KOPT-K1 (cell line): ENCODE measurements at regions not wholly inside any gene's neighbourhood (a gene's known extent, or its start where the extent isn't known, plus 50 kb on each side); places are given as distances from the start of the nearest gene placed in this dataset.
"Not testable (repeated sequence)": the region's sequence is repeated elsewhere in the genome, so short reads cannot be mapped to it uniquely, and the experiment has no call there.

Source experiments
- H3K27ac ChIP-seq: fragments of 200-600 bp; sonication (generic); 2 replicates; pipeline ENCODE4 v1.5.1; 2016; ENCODE audit warnings: antibody characterized with exemption, mild to moderate bottlenecking, low read depth, low read length; ENCODE audit not compliant: poor library complexity, severe bottlenecking
- H3K36me3 ChIP-seq: fragments of 200-600 bp; sonication (generic); 2 replicates; pipeline ENCODE4 v1.5.1; 2017; ENCODE audit warnings: antibody characterized with exemption, mild to moderate bottlenecking, low read length, moderate library complexity; ENCODE audit not compliant: insufficient read depth
- H3K9me3 ChIP-seq: fragments of 200-600 bp; sonication (generic); 2 replicates; pipeline ENCODE4 v1.5.1; 2017; ENCODE audit warnings: antibody characterized with exemption, low read length, mild to moderate bottlenecking; ENCODE audit not compliant: insufficient read depth, poor library complexity, severe bottlenecking

DNA sequence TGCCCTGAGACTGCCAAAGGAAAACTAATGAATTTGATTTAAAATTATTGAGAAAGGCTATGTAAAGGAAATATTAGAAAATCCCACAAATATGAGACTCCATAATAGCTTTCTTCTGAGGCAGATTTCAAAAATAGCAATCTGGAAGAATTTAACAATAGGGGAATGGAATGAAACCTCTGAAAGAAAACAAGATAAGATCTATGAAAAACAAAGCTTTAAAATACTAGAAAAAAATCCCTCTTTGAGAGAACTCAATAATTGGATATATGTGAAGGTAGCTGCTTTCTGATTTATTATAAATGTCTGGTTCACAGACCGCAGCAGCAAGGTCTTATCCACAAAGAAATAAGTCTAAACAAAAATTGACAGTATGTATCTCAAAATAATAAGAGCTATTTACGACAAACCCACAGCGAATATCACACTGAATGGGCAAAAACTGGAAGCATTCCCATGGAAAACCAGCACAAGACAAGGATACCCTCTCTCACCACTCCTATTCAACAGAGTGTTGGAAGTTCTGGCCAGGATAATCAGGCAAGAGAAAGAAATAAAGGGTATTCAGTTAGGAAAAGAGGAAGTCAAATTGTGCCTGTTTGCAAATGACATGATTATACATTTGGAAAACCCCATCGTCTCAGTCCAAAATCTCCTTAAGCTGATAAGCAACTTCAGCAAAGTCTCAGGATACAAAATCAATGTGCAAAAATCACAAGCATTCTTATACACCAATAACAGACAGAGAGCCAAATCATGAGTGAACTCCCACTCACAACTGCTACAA, 319.3 kb upstream of the THBS1 start:
- H3K36me3 ChIP-seq, H3K27ac ChIP-seq, H3K9me3 ChIP-seq: not testable (repeated sequence)

DNA sequence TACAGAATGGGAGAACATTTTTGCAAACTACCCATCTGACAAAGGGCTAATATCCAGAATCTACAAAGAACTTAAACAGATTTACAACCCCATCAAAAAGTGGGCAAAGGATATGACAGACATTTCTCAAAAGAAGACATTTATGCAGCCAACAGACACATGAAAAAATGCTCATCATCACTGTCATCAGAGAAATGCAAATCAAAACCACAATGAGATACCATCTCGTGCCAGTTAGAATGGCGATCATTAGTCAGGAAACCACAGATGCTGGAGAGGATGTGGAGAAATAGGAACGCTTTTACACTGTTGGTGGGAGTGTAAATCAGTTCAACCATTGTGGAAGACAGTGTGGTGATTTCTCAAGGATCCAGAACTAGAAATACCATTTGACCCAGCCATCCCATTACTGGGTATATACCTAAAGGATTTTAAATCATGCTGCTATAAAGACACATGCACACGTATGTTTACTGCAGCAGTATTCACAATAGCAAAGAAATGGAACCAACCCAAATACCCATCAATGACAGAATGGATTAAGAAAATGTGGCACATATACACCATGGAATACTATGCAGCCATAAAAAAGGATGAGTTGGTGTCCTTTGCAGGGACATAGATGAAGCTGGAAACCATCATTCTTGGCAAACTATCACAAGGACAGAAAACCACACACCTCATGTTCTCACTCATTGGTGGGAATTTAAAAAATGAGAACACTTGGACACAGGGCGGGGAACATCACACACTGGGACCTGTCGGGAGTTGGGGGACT, 317.7 kb upstream of the THBS1 start:
- H3K27ac ChIP-seq, H3K9me3 ChIP-seq, H3K36me3 ChIP-seq: not testable (repeated sequence)

DNA sequence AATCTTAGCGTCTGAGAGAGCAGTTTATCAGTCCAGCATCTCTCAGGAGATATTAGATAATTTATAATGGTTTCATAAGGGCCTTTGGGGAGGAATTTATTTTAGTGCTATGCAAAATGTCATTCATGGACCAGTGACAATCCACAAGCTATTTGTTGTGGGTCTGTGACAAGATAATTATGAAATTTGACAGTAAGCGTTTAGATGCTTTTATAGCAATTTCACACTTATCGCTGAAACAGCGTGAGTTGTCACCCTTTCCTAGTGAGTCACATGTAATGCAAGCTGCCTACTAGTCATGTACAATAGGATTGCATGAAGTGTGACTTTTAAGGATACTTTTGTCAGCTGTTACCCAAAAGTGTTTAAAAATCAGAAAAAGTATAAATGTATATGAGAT, 315.6 kb upstream of the THBS1 start:
- H3K36me3 ChIP-seq: no peaks in the 10 kb centered on the region
- no peak overlapping the region for H3K27ac ChIP-seq
- H3K9me3 ChIP-seq: no peaks in the 10 kb centered on the region

DNA sequence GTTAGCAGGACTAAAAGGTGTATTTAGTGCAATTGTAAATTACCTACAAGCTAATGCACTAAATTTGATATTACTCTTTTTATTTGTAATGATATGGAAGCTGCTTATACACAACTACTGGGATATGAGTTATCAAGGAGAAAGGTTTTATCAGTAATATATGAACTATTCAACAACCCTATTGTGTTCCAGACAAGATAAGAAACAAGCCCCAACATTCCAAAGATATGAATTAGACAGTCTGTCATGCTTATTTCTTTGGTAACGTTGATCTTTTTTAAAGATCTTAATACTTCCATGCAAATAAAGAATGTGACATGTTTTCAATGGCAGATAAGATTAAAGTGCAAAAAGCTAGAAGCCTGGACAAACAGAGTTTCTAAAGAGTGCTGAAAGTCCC, 314.0 kb upstream of the THBS1 start:
- Histone ChIP-seq H3K27ac (no peak overlapping the region), H3K36me3 (no peaks in the 10 kb centered on the region), H3K9me3 (no peaks in the 10 kb centered on the region)

DNA sequence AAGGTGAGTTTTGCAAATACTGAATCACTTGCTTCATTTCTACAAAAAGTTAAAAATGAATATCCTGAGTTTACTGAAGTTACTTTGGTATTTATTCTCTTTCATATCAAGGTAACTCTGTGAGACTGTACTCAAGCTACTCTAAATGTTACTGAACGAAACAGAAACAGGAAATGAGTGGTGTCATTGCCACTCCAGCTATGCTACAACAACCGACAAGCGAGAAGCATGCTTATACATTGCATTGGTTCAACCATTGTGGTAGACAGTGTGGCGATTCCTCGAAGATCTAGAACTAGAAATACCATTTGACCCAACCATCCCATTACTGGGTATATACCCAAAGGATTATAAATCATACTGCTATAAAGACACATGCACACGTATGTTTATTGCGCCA, 313.2 kb upstream of the THBS1 start:
- Histone ChIP-seq H3K27ac (no peak overlapping the region), H3K9me3 (no peaks in the 10 kb centered on the region), H3K36me3 (no peaks in the 10 kb centered on the region)

DNA sequence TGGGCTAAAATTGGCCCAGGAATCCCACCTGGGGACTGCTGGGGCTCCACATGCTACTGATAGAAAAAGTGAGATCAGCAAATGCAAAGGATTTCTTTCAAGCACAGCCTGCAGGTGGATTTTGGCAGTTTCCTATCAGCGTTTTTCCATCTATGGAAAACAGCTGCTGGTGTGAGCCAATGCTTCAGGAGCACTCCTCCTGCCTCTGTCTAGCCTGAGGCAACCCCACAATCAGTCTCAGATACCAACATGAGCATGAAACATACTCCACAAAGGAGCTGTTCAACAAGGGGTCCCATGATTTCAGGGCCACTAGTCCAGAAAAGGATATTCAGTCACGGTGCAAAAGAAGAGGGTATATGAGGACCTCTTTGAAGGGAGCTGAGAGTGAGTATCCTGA, 311.5 kb upstream of the THBS1 start:
- Histone ChIP-seq H3K27ac (no peak overlapping the region), H3K9me3 (no peaks in the 10 kb centered on the region), H3K36me3 (no peaks in the 10 kb centered on the region)

DNA sequence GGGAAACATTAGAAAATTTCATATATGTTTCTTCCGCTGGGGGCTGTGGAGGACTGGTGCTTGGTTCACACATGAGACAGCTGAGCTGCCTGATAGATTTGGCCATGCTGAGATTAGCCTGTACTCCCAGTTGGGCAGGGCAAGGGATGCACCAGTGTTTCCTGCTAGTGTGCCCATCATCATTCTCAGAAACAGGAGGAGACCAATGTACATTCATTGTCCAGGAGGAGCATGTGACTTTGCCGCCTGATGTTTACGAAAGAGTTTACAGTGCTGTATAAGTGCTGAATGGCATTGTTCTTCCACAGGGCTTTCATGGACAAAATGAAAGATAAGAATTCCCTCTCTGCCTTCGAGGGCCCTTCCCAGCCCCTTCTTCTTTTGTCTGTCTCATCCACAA, 311.1 kb upstream of the THBS1 start:
- no peaks in the 10 kb centered on the region for H3K9me3 ChIP-seq
- no peaks in the 10 kb centered on the region for H3K36me3 ChIP-seq
- no peak overlapping the region for H3K27ac ChIP-seq

DNA sequence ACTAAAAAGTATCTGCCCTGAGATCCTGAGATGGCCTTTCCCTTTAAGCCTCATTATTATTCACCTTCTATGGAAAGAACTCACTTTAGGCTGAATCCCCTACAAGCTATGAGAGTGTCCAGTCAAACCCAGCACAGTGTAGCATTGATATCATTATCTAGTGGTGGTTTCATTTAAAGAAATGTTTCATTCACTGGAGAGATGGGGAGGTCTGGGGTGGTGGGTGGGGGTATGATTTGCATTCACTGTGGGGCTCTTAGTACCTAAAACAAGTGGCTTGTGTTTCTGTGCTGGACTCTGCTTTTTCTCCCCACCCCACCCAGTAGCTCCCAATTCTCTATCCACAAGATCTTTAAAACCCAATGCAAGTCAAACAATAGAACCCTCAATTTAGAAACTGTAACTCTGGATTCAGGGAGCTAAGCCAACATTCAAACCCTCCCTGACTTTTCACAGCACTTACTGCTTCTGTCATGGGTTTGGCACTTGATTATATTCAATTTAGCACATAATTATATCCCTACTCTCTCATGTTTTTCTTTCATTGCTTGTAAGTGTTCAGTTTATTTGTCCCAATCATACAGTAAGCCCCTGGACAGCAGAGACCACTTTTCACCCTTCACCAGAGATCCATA, 310.5 kb upstream of the THBS1 start:
- H3K36me3 ChIP-seq: no peaks in the 10 kb centered on the region
- H3K27ac ChIP-seq: no peak overlapping the region
- H3K9me3 ChIP-seq: no peaks in the 10 kb centered on the region

DNA sequence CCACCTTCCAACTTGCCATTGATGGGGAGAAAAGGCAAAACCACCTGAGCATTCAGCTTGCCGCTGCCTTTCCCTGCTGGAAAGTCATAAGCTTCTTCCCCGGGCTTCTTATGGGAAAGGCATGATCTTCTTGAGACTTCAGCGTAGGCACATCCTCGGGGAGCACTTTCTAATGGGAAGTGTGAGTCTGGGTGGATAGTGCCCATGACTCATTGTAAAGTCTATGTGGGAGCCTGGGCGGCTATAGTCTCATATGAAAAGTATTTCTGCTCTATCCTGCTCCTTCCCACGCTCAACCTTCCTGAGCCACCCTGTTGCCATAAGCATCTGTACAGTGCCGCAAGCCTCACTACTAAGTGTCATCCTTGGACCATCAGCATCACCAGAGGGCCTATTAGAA, 309.9 kb upstream of the THBS1 start:
- no peaks in the 10 kb centered on the region for H3K36me3 ChIP-seq
- no peaks in the 10 kb centered on the region for H3K9me3 ChIP-seq
- H3K27ac ChIP-seq: no peak overlapping the region

DNA sequence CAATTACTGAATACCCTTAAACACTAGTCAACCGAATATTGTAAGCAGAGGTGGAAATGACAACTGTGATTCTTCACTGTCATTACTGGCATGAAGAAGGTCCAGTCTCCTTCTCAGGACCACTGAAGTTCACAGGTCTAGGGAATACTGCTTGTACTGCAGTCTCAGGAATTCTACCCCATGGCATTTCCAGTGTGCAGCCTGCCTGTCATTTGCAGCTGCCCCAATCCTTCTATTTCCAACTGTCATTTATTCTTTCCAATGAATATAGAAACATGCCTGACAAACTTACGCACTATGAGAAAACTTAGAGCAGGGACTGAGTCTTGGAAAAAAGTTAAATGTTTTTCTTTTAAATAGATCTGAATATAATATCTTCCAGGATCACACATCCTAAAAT, 308.0 kb upstream of the THBS1 start:
- Histone ChIP-seq H3K27ac (no peak overlapping the region), H3K9me3 (no peaks in the 10 kb centered on the region), H3K36me3 (no peaks in the 10 kb centered on the region)

DNA sequence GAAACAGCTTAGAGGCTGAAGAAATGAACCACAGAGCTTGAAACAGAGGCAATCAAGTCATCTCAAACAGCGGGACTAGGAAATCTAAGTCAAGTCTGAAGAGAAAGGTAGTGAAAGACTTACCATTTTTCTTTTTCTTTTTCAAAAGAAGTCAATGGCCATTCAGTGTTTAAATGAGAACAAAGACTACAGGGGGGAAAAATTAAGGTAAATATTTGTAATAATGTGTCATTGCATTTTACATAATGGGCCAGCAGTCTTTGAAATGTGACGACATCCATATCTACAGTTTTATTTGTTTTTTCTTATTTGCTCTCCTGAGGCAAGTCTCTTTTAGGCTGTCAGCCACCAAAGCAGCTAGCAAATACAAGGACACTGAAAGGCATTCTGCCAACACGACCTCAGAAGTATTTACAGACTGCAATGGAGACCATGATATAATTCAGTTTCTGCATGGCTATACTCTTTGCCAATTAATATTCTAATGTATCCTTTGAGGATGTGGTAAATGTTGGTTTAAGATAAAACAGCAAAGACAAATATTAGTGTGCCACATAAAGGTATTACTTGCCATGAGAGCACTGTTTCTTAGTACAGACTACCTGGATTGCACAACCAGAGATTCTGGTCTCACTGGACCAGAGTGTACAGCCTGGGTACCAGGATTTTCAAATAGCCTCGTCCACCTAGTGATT, 307.0 kb upstream of the THBS1 start:
- Histone ChIP-seq H3K9me3 (no peaks in the 10 kb centered on the region), H3K27ac (no peak overlapping the region), H3K36me3 (no peaks in the 10 kb centered on the region)

DNA sequence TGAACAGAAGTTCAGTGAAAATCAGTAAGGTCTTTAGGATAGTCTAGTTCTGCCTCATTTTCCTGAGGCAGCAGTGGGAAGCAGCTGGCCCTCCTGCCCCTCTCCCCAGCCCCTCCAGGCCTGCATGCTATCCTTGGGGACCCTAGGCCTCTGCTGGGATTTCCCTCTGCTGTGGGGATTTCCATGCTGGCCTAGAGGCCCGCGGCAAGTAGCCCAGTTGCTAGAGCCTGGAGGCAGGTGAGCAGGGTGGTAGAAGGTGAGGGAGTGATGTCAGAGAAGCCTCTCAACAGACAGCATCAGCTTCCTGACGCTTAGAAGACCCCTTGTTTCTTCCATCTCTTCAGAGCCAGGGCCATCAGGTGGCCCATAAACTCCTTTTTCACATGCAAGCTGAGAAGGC, 305.8 kb upstream of the THBS1 start:
- no peaks in the 10 kb centered on the region for H3K36me3 ChIP-seq
- H3K9me3 ChIP-seq: no peaks in the 10 kb centered on the region
- H3K27ac ChIP-seq: no peak overlapping the region

DNA sequence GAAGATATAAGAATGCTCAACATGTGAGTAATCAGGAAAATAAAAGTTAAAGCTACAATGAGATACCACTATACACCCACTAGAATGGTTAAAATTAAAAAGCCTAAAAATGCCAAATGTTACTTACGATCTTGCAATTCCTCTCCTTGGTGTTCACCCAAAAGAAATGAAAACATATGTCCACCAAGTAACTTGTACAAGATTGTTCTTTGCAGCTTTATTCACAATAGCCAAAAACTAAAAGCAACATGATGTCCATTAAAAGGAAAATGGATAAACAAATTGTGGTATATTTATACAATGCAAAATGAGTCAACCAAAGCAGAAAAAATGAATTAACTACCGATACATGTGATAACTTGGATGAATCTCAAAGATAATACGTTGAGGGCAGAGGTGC, 301.6 kb upstream of the THBS1 start:
- Histone ChIP-seq H3K27ac (no peak overlapping the region), H3K36me3 (no peaks in the 10 kb centered on the region), H3K9me3 (no peaks in the 10 kb centered on the region)

DNA sequence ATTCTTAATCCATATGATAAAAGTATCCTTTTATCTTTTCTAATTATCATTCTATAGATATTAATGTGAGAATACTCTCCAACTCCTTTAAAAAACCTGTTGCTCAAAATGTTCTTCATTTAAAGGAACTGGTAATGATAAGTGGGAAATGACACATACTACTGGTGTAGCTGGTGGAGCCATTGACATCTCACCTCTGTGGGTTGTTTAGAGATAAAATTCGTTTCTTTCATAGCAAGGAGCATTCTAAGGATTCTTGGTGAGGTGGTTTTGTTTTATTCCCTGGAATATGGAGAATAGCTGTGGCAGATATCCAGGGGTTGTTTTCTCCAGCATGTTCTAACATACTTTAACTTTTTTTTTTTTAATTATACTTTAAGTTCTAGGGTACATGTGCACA, 299.8 kb upstream of the THBS1 start:
- H3K27ac ChIP-seq: no peak overlapping the region
- no peaks in the 10 kb centered on the region for H3K36me3 ChIP-seq
- no peaks in the 10 kb centered on the region for H3K9me3 ChIP-seq

DNA sequence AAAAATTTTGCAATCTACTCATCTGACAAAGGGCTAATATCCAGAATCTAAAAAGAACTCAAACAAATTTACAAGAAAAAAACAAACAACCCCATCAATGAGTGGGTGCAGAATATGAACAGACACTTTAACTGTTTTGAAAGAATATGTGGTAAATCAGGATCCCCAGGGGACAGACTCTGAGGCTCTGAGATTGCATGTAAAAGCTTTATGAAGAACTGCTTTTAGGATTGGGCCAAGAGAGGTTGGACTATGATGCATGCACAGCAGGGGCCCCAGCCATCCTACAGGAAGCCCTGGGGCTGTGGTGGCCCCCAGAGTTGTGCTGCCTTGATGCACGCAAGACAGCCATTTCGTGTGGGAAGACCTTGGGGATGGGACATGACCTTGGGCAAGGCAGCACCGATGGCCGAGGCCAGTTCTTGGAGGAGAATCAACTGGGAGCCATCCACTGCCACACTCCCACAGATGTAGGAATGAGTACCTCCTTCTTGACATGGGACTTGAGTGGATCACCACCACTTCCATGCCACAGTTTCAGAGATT, 298.1 kb upstream of the THBS1 start:
- no peaks in the 10 kb centered on the region for H3K36me3 ChIP-seq
- H3K27ac ChIP-seq: no peak overlapping the region
- no peaks in the 10 kb centered on the region for H3K9me3 ChIP-seq
